ENCODE measurements at regions not wholly inside any gene's neighbourhood (a gene's known extent, or its start where the extent isn't known, plus 50 kb on each side); places are given as distances from the start of the nearest gene placed in this dataset.

GRCh38 chr15:69885173-69885955 lies 212.4 kb downstream of the TLE3 start:
- Histone ChIP-seq H3K9me3 (no peaks in the 10 kb centered on the region), H3K36me3 (no peaks in the 10 kb centered on the region), H3K4me3 (no peak overlapping the region), H3K4me1 (no peaks in the 10 kb centered on the region), H3K27ac (no peak overlapping the region), H3K27me3 (no peaks in the 10 kb centered on the region)
- intact Hi-C loops (cut with DNase I): no loop called here
- DNase-seq (ENCODE audit: extremely low spot score in 2 of 2): no peak
- TF ChIP-seq POLR2AphosphoS5 (IDR thresholded peaks at IDR 0.05; ENCODE audit: insufficient read depth in 1 of 2, low read depth in 1 of 2): no peak
- TF ChIP-seq CTCF (IDR thresholded peaks at IDR 0.05): no peak
- no peak for TF ChIP-seq POLR2A (IDR thresholded peaks at IDR 0.05)

- H3K27me3 ChIP-seq: no peaks in the 10 kb centered on the region
- intact Hi-C loops (cut with DNase I): no loop called here
- H3K4me3 ChIP-seq: no peak overlapping the region
- no peak for TF ChIP-seq POLR2AphosphoS5 (IDR thresholded peaks at IDR 0.05; ENCODE audit: insufficient read depth in 1 of 2, low read depth in 1 of 2)
- no peak for TF ChIP-seq CTCF (IDR thresholded peaks at IDR 0.05)
- TF ChIP-seq POLR2A (IDR thresholded peaks at IDR 0.05): no peak
- H3K9me3 ChIP-seq: no peaks in the 10 kb centered on the region
- no peak for DNase-seq (ENCODE audit: extremely low spot score in 2 of 2)
- H3K27ac ChIP-seq: no peak overlapping the region
- no peaks in the 10 kb centered on the region for H3K4me1 ChIP-seq
- H3K36me3 ChIP-seq: no peaks in the 10 kb centered on the region
Observed at GRCh38 chr15:69887009-69887408, 210.7 kb downstream of the TLE3 start.

GRCh38 chr15:69887553-69887952 lies 210.2 kb downstream of the TLE3 start:
- no peaks in the 10 kb centered on the region for H3K27me3 ChIP-seq
- no peaks in the 10 kb centered on the region for H3K36me3 ChIP-seq
- TF ChIP-seq POLR2A (IDR thresholded peaks at IDR 0.05): no peak
- TF ChIP-seq CTCF (IDR thresholded peaks at IDR 0.05): no peak
- no peak for TF ChIP-seq POLR2AphosphoS5 (IDR thresholded peaks at IDR 0.05; ENCODE audit: insufficient read depth in 1 of 2, low read depth in 1 of 2)
- H3K27ac ChIP-seq: no peak overlapping the region
- intact Hi-C loops (cut with DNase I): no loop called here
- DNase-seq (ENCODE audit: extremely low spot score in 2 of 2): no peak
- H3K4me3 ChIP-seq: no peak overlapping the region
- H3K9me3 ChIP-seq: no peaks in the 10 kb centered on the region
- H3K4me1 ChIP-seq: no peaks in the 10 kb centered on the region

GRCh38 chr15:69888406-69888805 lies 209.3 kb downstream of the TLE3 start:
- Histone ChIP-seq H3K36me3 (no peaks in the 10 kb centered on the region), H3K27ac (no peak overlapping the region), H3K4me1 (no peaks in the 10 kb centered on the region), H3K27me3 (no peaks in the 10 kb centered on the region), H3K4me3 (no peak overlapping the region), H3K9me3 (no peaks in the 10 kb centered on the region)
- TF ChIP-seq POLR2AphosphoS5 (IDR thresholded peaks at IDR 0.05; ENCODE audit: insufficient read depth in 1 of 2, low read depth in 1 of 2): no peak
- no peak for TF ChIP-seq CTCF (IDR thresholded peaks at IDR 0.05)
- no peak for TF ChIP-seq POLR2A (IDR thresholded peaks at IDR 0.05)
- no peak for DNase-seq (ENCODE audit: extremely low spot score in 2 of 2)
- intact Hi-C loops (cut with DNase I): no loop called here

- no peaks in the 10 kb centered on the region for H3K27me3 ChIP-seq
- no peak for DNase-seq (ENCODE audit: extremely low spot score in 2 of 2)
- TF ChIP-seq CTCF (IDR thresholded peaks at IDR 0.05): no peak
- TF ChIP-seq POLR2A (IDR thresholded peaks at IDR 0.05): no peak
- no peak for TF ChIP-seq POLR2AphosphoS5 (IDR thresholded peaks at IDR 0.05; ENCODE audit: insufficient read depth in 1 of 2, low read depth in 1 of 2)
- H3K9me3 ChIP-seq: no peaks in the 10 kb centered on the region
- no peaks in the 10 kb centered on the region for H3K36me3 ChIP-seq
- H3K4me1 ChIP-seq: no peaks in the 10 kb centered on the region
- no peak overlapping the region for H3K4me3 ChIP-seq
- intact Hi-C loops (cut with DNase I): no loop called here
- H3K27ac ChIP-seq: no peak overlapping the region
Observed at GRCh38 chr15:69891070-69891536, 206.6 kb downstream of the TLE3 start.

Data from vagina (tissue), 2 donors.